Erythroblast (primary cell): ENCODE measurements at regions not wholly inside any gene's neighbourhood (a gene's known extent, or its start where the extent isn't known, plus 50 kb on each side); places are given as distances from the start of the nearest gene placed in this dataset.

Experiments used
- GATA1 ChIP-seq: IDR thresholded peaks from 2 replicates; pipeline ENCODE4 v1.6.1; 2011; ENCODE audit warnings: low read depth, mild to moderate bottlenecking, control low read depth, low read length, moderate library complexity
- POLR2A ChIP-seq: IDR thresholded peaks from 2 replicates; pipeline ENCODE4 v1.6.1; 2011; ENCODE audit warnings: mild to moderate bottlenecking, low read length

DNA sequence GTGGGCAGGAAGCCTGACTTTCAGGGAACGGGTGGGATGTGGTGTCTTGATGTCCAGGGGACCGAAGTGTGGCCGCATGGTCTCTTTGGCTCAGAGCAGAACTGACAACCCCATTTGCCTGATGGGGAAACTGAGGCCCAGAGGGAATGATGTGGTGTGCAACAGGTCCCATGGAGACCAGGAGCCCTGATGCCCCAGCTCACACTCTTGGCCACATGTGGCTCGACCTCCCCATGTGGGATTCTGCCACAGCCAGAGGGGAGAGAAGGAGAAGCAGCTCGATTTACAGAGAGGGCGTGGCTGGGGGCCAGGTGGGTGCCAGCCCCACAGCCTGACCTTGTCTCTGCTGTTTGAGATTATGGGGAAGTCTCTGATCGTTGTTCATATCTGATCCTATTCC lies 128.1 kb downstream of the TEX29 start:
- no peak for TF ChIP-seq POLR2A
- TF ChIP-seq GATA1 = no peak
